Fibroblast of skin of right biceps (primary cell): ENCODE measurements at regions not wholly inside any gene's neighbourhood (a gene's known extent, or its start where the extent isn't known, plus 50 kb on each side); places are given as distances from the start of the nearest gene placed in this dataset.
A peak's percentile ranks its signal among the peaks of the same experiment; 100 is the strongest.
"Not testable (repeated sequence)": the region's sequence is repeated elsewhere in the genome, so short reads cannot be mapped to it uniquely, and the experiment has no call there.

ENCODE experiments used
- DNase-seq: peaks from one replicate; pipeline ENCODE4 v3.0.0-alpha.2; 2013

- DNase-seq = peak; percentile 77
Measured at GRCh38 chr12:83318386-83319098, 631.8 kb downstream of the TMTC2 start.

DNA sequence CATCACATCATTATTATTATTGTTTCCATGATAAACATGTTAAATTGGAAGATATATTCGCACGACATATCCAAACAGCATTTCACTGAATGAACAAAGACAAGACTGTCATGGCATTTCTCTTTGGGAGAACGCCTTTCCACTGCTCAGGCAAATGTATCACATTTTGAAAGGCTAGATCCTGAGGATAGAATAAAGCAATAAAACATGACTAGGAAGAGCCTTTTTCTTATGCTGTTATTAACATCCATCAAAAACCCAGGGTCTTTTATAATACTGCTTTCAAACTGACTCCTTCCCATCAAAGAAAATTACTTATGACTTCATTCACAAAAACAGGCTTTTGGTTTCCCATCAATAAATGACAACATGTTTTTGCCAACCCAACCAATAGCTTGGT is 630.9 kb downstream of the TMTC2 start:
- DNase-seq = no peak

DNA sequence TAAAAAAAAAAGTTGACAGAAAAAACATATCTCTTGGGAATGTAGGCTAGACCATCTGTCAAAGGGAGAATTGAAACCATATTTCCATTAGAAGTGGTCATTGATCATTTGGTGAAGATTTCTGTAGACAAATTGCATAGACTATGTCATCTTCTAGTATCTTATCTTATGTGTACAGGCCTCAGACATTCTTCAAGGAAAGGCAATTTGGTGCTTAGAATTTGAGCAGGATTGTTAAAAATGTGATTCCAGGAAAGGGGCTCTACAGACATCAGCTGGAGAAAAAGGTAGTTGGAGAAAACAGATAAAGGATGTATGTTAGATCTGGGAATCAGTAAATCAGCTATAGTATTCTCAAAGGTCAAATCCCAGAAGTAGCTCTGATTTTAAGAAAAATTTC is 627.1 kb downstream of the TMTC2 start:
- DNase-seq = no peak

DNA sequence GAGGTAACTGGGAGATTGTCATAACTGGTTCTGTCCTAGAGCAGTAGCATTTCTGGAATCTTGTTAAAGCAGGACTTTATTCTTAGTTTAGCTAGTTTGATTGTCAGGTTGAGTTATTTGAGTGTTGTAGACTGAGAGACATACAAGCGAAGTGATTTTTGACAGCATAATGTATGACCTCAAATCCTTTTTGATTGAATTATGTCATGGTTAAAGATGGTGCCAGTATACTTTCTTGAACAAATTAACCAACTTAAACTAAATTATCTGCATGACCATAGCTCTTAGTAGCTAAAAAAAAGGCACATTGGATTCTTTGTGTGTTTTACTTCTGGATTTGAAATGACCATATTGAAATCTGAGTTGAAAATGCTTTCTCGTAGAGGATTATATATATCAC is 626.6 kb downstream of the TMTC2 start:
- DNase-seq = no peak

- no peak for DNase-seq
Measured at GRCh38 chr12:83276904-83277303, 590.2 kb downstream of the TMTC2 start.

DNA sequence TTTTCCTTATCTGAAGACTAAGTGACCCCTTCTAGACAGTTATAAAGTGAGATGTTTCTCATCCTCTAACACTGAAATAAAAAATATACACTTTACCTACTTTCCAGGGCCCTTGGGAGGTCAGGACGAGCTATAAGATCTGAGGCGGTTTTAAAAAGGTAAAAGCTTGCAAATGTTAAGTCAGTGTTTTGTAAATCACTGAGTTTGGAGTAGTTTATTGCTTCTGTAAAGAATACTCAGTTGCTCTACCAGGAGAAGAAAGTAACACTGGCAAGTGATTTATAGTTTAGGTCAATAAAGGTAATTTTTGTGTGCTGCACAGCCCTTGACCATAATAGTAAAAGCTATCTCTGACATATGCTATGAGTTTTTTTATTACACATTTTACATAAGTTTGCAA is 584.5 kb downstream of the TMTC2 start:
- no peak for DNase-seq

- no peak for DNase-seq
Measured at GRCh38 chr12:83265808-83266207, 579.1 kb downstream of the TMTC2 start.

GRCh38 chr12:83261998-83262397 is 575.3 kb downstream of the TMTC2 start:
- no peak for DNase-seq

- not testable (repeated sequence) for DNase-seq
Measured at GRCh38 chr12:83260126-83260525, 573.4 kb downstream of the TMTC2 start.

DNA sequence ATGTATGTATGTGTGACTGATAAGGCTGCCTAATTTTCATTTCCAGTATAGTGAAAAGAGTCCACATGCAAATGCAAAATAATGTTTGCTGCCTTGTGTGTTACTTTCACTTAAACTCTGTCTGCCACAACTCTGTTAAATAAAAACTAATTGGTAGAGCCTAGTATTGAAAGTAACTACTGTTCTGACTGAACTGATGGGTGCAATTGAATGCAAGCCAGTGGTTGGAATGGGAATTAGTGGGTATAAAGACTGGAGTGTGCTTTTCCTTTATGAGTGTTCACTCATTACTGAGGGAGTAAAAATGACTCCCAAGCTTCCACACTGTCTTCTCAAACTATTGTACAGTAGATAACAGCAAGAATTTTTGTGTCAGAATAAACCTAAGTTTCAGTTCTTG is 571.0 kb downstream of the TMTC2 start:
- no peak for DNase-seq

GRCh38 chr12:83256562-83256961 is 569.9 kb downstream of the TMTC2 start:
- no peak for DNase-seq

DNA sequence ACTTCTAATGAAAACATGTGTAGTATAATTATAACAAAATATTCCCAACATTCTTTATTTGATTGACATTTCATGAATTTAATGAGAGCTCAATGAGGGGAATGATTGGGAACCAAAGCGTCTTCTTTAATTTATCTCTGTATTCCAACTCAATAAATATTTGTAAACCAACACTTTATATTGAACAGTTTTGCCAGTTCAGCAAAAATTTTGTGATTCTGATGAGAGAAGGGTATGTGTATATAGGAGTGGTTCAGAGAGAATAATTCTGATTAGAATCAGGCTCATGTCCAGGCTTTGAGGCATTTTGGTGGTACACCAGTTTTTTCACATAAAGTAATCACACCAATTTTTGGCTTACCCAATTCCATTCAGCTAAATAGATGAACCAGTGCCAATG is 564.2 kb downstream of the TMTC2 start:
- DNase-seq = no peak

- no peak for DNase-seq
Measured at GRCh38 chr12:83245156-83245555, 558.5 kb downstream of the TMTC2 start.

DNA sequence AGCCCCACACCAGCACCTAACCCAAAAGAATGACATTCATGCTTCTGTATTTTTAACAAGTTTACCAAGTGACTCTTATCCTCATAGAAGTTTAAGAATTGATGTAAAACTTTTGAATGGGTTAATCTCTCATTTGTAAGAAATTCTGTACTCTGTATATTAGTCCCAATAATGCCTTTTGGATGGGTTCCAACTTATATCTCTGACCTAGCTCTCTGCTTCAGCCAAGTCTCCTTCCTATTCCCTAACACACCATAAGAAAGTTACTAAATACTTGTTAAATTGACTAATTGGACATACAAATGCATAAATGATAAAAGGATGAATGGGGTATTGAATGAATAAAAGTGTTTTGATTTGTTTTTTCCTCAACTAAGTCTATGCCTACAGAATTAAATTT is 557.3 kb downstream of the TMTC2 start:
- no peak for DNase-seq

- DNase-seq = not testable (repeated sequence)
Measured at GRCh38 chr12:83233987-83234386, 547.3 kb downstream of the TMTC2 start.

GRCh38 chr12:83226960-83227359 is 540.3 kb downstream of the TMTC2 start:
- not testable (repeated sequence) for DNase-seq

GRCh38 chr12:83225806-83226205 is 539.1 kb downstream of the TMTC2 start:
- DNase-seq = no peak

- no peak for DNase-seq
Measured at GRCh38 chr12:83224012-83224411, 537.3 kb downstream of the TMTC2 start.

GRCh38 chr12:83220774-83221173 is 534.1 kb downstream of the TMTC2 start:
- DNase-seq = no peak

DNA sequence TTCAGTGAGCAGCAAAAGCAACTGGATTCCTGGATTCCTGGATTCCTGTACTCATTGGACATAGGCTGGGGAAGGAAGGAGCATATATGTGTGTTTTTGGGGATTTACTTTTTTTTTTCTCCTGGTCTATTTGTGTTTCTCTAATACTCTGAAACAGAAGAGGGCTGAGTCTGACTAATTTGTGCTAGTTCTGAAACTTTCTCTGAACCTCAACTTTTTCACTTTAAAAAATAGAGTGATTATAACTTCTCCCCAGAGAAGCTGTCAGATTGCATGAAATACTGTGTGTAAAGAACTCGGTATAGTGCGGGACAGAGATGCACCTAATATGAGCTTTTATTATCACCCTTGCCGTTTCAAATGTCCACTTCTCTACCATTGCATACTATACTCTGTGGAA is 529.5 kb downstream of the TMTC2 start:
- no peak for DNase-seq

DNA sequence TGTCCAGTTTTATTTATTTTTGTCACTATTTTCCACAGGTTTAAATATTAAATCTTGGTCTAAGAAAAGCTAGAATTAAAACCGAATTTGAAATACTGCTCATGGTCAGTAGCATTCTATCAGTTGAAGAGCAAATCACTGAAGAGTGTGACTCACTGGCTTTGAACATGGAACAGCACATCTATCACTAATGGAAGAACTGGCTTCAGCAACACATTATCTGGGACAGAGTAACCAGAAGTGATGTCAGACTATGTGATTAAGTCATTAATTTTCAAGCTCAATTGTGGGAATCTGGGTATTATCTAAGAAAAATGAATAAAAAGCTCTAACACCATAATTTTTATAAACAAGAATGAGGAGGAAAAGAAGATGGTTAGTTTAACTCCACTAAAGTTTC is 527.5 kb downstream of the TMTC2 start:
- DNase-seq = no peak

DNA sequence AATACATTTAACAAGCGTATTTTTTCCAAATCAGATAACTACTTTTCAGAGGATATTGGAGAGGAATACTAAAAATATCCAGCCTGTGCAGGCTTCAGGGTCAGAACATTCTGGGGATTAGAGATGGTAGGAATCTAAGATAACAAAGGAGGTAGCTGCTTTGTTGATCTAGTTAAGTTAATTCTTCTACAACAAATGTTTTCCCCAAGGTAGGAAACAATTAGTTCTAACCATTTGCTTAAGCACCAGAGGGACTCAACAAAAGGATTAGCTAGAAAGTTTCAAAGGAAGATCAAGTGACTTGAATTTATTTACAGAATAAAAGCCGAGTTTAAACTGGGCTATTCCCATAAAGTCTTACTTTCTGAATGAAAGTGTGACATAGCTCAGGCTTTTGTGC is 524.2 kb downstream of the TMTC2 start:
- DNase-seq = no peak

DNA sequence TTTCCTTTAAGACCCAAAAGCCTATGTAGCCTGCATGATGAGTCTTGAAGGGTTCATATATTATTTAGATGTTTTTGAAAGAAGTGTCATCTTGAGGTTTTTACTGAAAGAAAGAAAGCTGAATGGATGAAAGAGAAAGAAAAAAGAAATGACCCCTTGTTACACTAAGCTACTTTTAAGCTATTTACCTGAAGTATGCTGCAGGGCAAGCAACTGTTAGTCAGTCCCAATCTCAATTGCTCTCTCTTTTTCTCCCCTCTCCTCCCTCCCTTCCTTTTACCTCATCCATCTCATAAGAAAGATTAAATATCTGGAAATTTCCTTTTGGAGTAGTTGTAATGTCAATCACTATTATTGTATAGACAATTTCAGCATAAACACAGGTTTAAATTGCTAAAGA is 512.4 kb downstream of the TMTC2 start:
- no peak for DNase-seq

DNA sequence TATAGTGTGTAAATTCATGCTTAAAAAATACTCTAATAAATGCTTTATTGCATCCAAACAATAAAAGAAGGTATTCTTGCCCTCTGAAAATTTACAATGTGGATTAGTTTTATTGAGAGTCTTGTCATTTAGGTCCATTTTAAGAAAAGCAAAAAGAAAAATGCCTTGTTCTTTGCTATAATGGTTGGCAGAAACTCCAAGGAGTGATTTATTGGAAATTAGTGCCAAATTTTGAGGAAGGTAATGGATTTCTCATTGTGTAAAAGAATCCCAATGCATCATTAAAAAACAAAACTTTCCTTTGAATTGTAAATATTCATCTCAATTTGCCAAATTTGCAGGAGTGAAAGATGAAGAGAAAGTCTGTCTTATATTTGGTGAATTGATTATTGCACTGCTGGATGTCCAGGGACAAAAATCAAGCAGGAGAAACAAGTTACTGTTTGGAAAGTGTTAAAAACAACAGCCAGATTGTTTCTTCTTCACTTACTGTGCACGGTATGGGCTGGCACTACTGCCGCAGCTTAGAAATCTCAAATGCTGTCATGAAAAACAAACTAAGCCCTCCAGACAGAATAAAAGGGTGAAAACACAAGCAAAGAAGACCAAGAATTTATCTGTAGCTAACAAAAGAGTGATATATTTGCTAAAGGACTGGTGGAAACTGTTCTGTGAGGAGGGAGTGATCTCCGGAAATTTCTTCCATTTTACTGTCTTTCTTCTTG is 511.7 kb downstream of the TMTC2 start:
- DNase-seq = no peak

DNA sequence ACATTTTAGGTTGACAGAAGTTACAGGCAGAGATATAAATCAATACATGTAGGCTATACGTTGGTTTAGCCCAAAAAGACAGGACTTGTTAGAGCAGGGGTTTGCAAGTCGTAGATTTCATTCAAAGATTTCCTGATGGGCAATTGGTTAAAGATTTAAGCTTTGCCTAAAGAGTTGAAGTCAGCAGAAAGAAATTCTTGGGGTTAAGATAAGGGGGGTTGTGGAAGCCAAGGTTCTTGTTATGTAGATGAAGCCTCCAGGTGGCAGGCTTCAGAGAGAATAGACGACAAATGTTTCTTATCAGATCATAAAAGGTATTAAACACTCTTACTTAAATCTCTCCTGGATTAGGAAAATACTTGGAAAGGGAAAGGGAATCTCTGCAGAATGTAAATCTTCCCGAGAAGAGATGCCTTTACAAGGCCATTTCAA is 510.8 kb downstream of the TMTC2 start:
- DNase-seq = no peak
